NT2/D1 (cell line): ENCODE measurements at regions not wholly inside any gene's neighbourhood (a gene's known extent, or its start where the extent isn't known, plus 50 kb on each side); places are given as distances from the start of the nearest gene placed in this dataset.

Experiments
- DNase-seq: peaks from one replicate; pipeline ENCODE4 v3.0.0-alpha.2; 2011; ENCODE audit warnings: low read depth, low spot score
- H3K27me3 ChIP-seq: 2 replicates; pipeline ENCODE4 v1.6.0; 2011; ENCODE audit warnings: mild to moderate bottlenecking; ENCODE audit not compliant: insufficient read length, insufficient read depth
- H3K36me3 ChIP-seq: 2 replicates; pipeline ENCODE4 v1.6.1; 2011; ENCODE audit warnings: mild to moderate bottlenecking, low read length, mixed read lengths; ENCODE audit not compliant: insufficient read depth, insufficient read length
- H3K4me1 ChIP-seq: 2 replicates; pipeline ENCODE4 v1.5.1; 2011; ENCODE audit not compliant: insufficient read depth, insufficient read length
- H3K4me3 ChIP-seq: 2 replicates; pipeline ENCODE4 v1.5.1; 2011; ENCODE audit warnings: low read depth; ENCODE audit not compliant: insufficient read length
- H3K9ac ChIP-seq: 2 replicates; pipeline ENCODE4 v1.6.0; 2011; ENCODE audit warnings: low read depth; ENCODE audit not compliant: insufficient read length
- H3K9me3 ChIP-seq: 2 replicates; pipeline ENCODE4 v1.5.1; 2011; ENCODE audit warnings: mild to moderate bottlenecking, low read length; ENCODE audit not compliant: insufficient read depth
- SUZ12 ChIP-seq: IDR thresholded peaks from 2 replicates; pipeline ENCODE4 v1.6.1; 2011; ENCODE audit not compliant: insufficient read length, insufficient read depth; ENCODE audit errors: extremely low read depth
- YY1 ChIP-seq: IDR thresholded peaks from 2 replicates; pipeline ENCODE4 v1.6.1; 2011; ENCODE audit not compliant: insufficient read length, insufficient read depth
- ZNF274 ChIP-seq: IDR thresholded peaks from 2 replicates; pipeline ENCODE4 v1.6.1; 2011; ENCODE audit warnings: mild to moderate bottlenecking, low read depth, low read length

DNA sequence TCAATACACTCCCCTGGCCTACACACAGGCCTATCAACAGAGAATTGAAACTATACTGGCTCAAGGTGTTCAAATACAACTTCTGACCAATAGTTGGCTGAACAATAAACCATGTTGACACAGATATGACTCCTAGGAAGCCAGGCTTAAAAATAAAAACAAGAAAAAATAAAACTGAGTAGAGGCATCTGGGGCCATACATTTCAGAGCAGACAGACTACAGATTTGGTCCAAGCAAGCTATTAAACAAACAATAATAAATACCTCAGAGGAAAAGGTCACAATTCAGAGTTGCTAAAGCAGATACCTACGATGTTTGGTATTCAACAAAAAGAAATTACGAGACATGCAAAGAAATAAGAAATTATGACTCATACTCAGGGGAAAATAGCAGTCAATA, 132.8 kb upstream of the ACVR2A start:
- H3K9ac ChIP-seq = no peak overlapping the region
- H3K36me3 ChIP-seq = no peaks in the 10 kb centered on the region
- no peaks in the 10 kb centered on the region for H3K27me3 ChIP-seq
- TF ChIP-seq ZNF274 (no peak), SUZ12 (no peak), YY1 (no peak)
- H3K4me3 ChIP-seq = no peak overlapping the region
- DNase-seq = no peak
- no peaks in the 10 kb centered on the region for H3K4me1 ChIP-seq
- no peaks in the 10 kb centered on the region for H3K9me3 ChIP-seq

DNA sequence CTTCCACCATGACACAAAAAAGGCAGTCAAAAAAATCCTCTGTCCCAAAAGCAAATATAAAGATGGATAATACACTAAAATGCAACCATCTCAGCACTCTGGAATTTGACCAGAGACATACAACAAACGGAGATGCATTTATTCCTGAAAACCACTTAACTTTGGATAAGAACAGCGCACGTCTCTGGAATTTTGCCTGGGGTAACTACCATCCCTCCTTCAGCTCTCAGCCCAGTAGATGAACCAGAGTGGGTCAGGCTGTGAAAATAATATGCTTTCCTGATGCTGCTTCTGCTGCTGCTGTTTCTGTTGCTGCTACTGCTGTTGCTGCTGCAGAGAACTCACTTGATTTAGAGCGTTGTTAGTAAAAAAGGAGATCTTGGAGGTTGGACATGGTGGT, 133.8 kb upstream of the ACVR2A start:
- TF ChIP-seq SUZ12 (no peak), ZNF274 (no peak), YY1 (no peak)
- H3K4me3 ChIP-seq = no peak overlapping the region
- no peak for DNase-seq
- H3K9ac ChIP-seq = no peak overlapping the region
- H3K36me3 ChIP-seq = no peaks in the 10 kb centered on the region
- H3K27me3 ChIP-seq = no peaks in the 10 kb centered on the region
- H3K9me3 ChIP-seq = no peaks in the 10 kb centered on the region
- no peaks in the 10 kb centered on the region for H3K4me1 ChIP-seq

DNA sequence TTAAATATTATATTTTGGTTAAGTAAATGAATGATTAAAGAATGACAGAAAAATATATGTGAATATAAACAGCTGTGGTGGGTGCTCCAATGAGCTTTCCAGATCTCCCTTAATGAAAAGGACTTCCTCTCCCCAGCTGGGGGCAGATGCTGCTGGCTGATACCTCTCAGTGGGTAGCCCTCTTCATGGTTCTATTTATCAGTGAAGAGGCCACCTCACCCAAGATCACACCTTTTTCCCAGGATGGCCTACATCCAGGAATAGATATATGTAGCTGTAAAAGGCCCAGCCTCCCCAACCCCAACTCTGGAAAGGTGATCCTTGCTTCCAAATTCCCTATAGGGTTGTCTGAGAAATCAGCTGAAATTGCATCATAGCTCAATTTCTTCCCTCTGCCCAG, 135.2 kb upstream of the ACVR2A start:
- H3K4me3 ChIP-seq = no peak overlapping the region
- no peaks in the 10 kb centered on the region for H3K9me3 ChIP-seq
- no peak overlapping the region for H3K9ac ChIP-seq
- H3K27me3 ChIP-seq = no peaks in the 10 kb centered on the region
- DNase-seq = no peak
- no peaks in the 10 kb centered on the region for H3K36me3 ChIP-seq
- no peak for TF ChIP-seq ZNF274
- no peak for TF ChIP-seq SUZ12
- no peak for TF ChIP-seq YY1
- H3K4me1 ChIP-seq = no peaks in the 10 kb centered on the region

DNA sequence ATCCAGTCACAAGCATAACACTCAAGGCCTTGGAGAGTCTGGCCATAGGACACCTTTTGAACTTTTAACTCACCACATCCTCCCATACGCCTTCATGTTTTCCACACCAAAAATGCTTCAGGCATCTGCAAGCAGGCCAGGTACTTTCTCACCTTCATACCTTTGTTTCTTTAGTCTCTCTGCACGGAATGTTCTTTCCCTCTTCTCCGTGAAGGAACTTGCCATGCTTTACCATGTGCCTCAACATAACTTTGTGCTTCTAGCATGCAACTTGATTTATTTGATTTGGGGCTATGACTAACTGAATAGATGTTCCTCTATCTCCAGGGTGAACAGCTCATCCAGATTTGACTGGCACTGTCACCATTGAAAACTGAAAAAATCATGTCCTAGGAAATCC, 141.7 kb upstream of the ACVR2A start:
- Histone ChIP-seq H3K9me3 (no peaks in the 10 kb centered on the region), H3K4me3 (no peak overlapping the region), H3K9ac (no peak overlapping the region), H3K27me3 (no peaks in the 10 kb centered on the region), H3K36me3 (no peaks in the 10 kb centered on the region), H3K4me1 (no peaks in the 10 kb centered on the region)
- no peak for DNase-seq
- no peak for TF ChIP-seq SUZ12

DNA sequence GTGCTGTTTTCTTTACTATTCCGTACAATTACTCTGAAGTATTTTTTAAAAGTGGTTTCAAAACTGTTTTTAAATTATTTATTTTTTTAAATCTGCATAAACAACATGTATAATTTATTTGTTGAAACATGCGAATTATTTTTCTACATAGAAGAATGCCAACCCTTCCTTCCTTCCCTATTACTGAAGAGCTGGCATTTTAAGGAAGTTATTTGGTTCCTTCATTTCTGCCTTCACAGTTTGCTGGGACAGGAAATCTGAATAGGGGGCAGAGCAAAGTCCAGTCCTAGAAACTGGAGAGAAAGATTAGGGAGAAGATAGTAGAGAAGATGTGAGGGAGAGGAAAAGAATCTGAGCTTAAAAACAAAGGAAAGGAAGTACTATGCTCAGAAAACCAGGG, 146.7 kb upstream of the ACVR2A start:
- H3K27me3 ChIP-seq = no peaks in the 10 kb centered on the region
- no peaks in the 10 kb centered on the region for H3K4me1 ChIP-seq
- no peak overlapping the region for H3K4me3 ChIP-seq
- no peaks in the 10 kb centered on the region for H3K36me3 ChIP-seq
- TF ChIP-seq ZNF274 = no peak
- TF ChIP-seq YY1 = no peak
- no peak for TF ChIP-seq SUZ12
- DNase-seq = no peak
- H3K9ac ChIP-seq = no peak overlapping the region
- H3K9me3 ChIP-seq = no peaks in the 10 kb centered on the region

DNA sequence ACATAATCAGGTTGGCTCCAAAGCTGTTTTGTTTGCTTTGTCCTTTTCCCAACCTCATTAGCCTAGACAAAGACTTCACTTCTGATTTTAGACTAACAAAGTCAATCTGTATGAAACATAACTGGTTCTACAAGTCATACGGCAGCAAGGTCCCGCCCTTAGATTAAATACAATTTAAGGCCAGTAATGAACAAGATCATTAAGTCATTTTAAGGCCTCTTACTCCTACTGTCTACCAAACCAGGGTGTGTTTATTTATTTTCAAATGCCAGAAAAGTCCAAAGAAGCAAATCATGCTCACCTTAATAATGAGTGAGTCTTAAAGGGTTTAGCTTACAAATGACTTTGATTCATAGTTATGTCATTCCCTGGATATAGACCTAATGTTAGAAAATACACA, 148.4 kb upstream of the ACVR2A start:
- no peak overlapping the region for H3K9ac ChIP-seq
- H3K4me3 ChIP-seq = no peak overlapping the region
- H3K9me3 ChIP-seq = no peaks in the 10 kb centered on the region
- H3K4me1 ChIP-seq = no peaks in the 10 kb centered on the region
- DNase-seq = no peak
- H3K27me3 ChIP-seq = no peaks in the 10 kb centered on the region
- no peaks in the 10 kb centered on the region for H3K36me3 ChIP-seq
- TF ChIP-seq SUZ12 (no peak), YY1 (no peak), ZNF274 (no peak)

DNA sequence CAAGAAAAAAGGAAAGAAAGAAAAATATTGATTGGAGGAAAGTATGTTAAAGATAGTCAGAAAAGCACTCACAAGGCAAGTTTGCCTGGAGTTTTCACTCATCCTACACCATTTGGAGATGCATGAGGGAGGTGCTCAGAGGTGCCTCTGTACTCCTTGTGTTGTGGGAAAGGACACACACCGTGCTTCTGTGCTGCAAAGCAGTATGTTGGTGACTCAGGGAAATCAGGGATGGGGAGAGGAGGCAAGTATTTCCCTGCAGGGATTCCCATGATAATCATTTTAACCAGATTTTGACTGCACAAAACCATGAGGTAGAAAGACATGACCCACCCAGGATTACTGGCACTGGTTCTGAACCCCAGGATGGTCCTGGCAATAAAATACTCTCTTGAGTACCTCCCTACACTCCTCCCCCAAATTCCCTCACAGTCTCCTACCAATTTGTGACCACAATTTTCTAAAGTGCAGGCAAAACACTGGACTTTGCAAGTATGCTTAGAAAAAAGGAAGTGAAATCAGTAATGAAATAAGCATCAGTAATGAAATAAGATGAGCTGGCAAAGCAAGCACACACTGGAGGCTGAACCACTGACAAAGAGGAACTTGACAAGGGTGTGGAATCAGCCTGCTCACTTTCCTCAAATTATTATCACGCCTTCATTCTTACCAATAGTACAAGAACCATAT, 155.5 kb upstream of the ACVR2A start:
- no peak for TF ChIP-seq ZNF274
- no peak for TF ChIP-seq YY1
- no peak for TF ChIP-seq SUZ12
- Histone ChIP-seq H3K9ac (no peak overlapping the region), H3K4me3 (no peak overlapping the region), H3K4me1 (no peaks in the 10 kb centered on the region), H3K36me3 (no peaks in the 10 kb centered on the region), H3K27me3 (no peaks in the 10 kb centered on the region), H3K9me3 (peaks cover 22% of the 10 kb centered on the region)
- no peak for DNase-seq

DNA sequence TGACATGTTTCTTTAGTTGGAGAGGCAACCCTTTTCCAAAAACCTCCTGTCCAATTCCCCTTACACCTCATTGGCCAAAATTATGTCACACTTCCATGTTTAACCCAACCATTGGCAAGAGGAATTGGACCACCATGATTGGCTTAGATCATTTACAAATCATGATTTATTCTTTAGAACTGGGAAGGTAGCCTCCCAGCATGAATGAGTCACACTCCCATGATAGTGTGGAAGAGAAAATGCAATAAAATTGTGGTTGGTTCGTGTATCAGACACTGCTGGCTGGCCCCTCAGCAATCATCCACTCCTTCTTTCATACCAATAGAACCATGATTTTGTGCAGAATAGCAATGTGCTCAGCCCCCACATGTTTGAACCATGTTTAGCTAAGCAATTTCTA, 156.6 kb upstream of the ACVR2A start:
- no peaks in the 10 kb centered on the region for H3K27me3 ChIP-seq
- TF ChIP-seq YY1 (no peak), SUZ12 (no peak), ZNF274 (no peak)
- no peak overlapping the region for H3K9ac ChIP-seq
- DNase-seq = no peak
- H3K36me3 ChIP-seq = no peaks in the 10 kb centered on the region
- H3K4me1 ChIP-seq = no peaks in the 10 kb centered on the region
- H3K9me3 ChIP-seq = peaks cover 22% of the 10 kb centered on the region
- no peak overlapping the region for H3K4me3 ChIP-seq
